ENCODE measurements at regions not wholly inside any gene's neighbourhood (a gene's known extent, or its start where the extent isn't known, plus 50 kb on each side); places are given as distances from the start of the nearest gene placed in this dataset.

DNA sequence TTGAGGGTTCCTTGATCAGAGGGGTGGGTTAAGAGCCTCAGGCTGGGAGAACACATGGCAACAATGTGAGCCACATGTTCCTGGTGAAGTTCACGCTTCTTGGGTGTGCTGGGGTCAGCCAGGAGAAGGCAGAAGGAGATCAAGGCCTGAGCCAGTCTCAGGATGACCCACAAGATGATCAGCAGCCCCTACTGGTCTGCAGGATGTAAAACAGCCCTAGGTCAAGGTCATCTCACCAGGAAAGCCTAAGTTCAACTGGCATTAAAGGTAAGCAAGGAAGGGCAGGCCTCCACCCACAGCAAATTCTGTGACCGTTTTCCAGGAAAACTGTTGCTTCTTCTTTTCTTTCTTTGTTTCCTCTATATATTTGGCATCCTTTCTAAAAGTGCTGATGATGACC lies 156.7 kb upstream of the KIRREL3 start:
- no peak for DNase-seq (ENCODE audit: low read depth)

DNA sequence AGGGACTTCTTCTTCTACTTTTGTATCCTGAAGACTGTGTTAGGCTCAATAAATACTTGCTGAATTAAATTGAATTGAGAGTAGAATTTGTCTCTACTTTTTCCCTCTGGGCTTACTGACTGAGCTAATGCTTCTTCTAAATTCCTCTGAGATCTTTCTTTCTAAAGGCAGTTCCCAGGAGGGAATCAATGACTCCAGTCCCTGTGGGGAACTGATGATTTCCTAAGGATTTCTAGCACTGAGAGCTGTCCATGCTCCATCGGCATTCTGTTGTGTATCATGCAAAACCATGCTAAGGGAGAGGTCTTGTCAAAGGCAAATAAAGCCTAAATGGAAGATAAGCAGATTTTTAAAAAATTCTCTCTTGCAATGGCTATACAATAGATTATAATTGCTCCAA lies 148.8 kb upstream of the KIRREL3 start:
- DNase-seq (ENCODE audit: low read depth): no peak

DNA sequence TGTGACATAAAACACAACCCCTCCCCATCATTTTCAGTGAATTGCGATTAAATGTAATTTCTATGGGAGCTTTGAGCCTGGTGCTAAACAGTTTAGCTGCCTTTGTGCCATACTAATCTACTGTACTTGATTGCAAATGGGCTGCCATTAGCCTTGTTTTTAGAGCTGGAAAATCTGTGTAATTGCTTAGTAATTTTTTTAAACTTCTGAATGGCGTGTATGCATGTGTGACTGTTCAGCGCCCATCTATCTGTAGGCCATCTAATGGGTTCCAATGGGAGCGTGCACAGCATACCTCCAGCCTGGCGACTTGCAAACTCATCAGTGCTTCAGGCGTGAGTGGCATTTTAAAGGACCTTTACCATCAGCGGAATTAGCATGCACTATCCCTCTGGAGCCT lies 142.7 kb upstream of the KIRREL3 start:
- no peak for DNase-seq (ENCODE audit: low read depth)

DNA sequence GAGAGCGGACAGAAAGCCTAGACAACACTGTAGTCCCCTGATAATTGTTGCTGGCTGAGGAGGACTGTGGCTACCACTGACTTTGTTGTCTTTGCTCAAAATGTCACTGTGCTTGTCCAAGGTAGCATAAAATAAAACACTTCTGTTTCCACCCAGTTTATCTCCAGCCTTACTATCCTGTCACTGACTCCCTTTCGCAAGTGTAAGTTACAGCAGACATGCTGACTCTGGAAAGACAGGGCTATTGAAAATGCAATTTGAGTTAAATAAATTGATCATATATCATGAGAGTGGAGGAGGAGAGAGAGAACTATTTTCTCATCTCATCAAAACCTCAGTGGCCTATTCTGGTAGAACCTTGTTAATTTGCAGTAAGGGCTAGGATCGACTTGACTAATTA lies 138.0 kb upstream of the KIRREL3 start:
- no peak for DNase-seq (ENCODE audit: low read depth)

DNA sequence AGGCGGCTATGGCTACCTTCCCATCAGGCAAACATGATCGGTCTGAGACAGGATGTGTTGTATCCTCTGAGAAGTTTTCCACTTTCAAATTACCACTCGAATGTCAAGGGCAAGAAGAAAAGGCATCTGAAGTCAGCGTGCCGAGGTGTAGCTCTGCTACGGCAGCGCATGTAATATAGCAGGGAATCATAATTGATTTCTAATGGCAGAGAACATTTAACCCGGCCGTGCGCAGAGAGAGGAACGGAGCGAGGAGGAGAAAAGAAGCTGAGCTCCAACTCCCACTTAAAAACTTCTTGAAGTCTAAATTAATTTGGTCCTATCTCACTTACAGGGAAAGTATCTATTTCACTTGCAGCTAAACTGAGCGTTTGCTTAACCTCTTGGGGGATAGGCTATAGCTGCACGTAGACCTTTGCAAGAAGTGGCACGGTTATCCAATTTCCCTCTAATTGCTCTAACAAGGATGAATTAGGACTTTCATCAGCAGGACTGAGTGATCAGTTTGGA lies 137.3 kb upstream of the KIRREL3 start:
- no peak for DNase-seq (ENCODE audit: low read depth)

DNA sequence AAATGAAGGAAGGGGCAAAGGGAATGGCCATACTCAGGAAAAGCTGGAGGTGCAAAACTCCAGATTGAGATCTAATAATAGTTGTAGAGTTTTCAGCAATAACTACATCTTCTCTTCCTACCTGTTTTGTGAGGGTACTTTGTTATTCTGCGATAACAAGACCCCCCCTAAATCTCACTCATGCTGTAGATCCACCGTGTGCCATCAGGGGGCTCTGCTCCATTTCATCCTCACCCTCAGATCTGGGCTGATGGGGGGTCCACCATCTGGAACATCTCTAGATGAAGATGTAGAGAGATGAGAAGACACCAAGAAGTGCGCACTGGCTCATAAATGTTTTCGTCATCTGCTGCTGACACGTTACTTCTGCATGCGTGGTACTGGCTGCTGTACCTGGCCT lies 135.9 kb upstream of the KIRREL3 start:
- no peak for DNase-seq (ENCODE audit: low read depth)

DNA sequence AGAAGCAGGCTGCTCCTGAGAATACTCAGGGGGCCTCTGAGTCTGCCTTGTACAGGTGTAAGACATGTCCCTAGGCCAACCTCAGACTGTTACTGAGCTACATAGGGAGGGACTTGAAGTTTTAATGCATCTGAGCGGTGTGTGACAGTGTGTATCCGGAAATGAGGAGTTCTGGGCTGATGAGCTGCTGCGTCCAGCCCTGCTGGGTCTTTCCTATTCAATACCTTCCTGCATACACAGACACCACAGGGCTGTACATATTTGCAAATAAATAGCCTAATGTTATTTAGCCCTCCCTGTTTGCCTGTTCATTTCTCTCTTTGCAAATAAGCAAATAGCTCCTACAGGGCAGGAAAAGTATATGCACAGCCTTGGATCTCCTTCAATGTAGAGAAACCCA lies 134.7 kb upstream of the KIRREL3 start:
- DNase-seq (ENCODE audit: low read depth): no peak

DNA sequence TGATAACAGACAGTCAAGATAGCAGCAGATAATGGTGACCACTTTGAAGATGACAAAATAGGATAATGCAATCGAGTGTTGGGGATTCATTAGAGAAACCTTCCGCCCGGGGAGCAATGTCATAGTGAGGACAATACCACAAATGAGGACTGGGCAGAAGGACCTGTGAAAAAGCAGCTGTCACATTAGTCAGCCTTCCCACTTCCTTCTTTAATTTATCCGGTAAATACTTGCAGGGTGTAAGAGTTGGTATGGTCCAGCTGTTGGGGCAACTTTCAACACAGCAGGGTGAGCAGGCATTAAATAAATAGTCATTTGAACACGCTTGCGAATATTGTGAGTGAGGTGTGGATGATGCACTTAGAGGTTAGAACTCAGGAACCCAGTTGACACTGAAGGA lies 132.5 kb upstream of the KIRREL3 start:
- DNase-seq (ENCODE audit: low read depth): no peak

DNA sequence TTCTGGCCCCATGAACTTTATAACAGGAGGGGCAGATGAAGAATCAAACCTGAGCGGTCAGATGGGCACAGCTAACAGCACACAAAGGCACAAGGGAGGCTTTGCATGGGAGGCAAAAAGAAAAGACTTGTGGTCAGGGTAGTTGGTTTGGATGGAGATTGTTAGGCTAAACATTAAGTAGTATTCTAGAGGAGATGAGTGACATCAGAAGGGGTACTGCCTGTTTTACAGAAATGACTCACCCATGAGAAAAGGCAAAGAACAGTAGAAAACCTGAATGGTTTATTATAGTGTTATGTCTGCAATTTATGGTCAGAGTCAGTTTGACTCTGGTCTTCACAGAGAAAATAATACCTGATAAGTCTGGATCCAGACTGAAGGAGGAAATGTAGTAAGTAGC lies 129.8 kb upstream of the KIRREL3 start:
- DNase-seq (ENCODE audit: low read depth): no peak

DNA sequence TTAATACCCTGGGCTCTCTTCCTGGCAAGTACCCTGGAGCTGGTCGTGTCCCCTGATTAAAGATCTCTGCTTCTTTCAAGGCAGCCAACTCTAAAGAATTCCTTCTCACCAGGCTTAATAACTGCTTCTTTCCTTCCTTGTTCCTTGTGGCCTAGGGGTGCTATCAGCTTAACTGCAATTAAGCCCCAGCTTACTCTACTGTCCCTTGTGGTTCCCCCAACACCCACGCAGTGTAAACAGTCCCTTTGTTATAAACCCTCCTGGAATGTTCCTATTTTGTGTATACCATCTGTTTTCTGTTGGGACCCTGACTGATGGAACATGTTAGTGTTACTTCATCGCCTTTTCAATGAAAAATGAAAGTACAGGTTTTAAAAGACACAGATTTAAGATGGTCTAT lies 126.4 kb upstream of the KIRREL3 start:
- no peak for DNase-seq (ENCODE audit: low read depth)

DNA sequence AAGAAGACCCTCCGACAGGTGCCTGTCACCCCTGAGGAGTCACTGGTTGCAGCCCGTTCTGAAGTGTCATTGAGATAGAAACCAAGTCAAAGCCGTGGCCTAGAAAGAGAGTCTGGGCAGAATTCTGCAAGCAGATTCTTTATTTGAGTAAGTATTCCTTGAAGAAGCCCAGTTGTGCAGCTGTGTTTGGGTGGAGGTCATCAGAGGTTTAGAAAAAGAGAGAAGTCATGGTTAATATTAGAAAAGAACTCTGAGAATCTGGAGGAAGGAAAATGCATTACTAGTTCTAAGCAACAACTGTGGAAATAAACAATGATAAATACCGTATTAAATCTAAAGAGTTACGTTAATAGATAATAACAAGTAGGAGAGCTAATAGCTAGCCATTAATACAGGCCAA lies 118.8 kb upstream of the KIRREL3 start:
- DNase-seq (ENCODE audit: low read depth): no peak

DNA sequence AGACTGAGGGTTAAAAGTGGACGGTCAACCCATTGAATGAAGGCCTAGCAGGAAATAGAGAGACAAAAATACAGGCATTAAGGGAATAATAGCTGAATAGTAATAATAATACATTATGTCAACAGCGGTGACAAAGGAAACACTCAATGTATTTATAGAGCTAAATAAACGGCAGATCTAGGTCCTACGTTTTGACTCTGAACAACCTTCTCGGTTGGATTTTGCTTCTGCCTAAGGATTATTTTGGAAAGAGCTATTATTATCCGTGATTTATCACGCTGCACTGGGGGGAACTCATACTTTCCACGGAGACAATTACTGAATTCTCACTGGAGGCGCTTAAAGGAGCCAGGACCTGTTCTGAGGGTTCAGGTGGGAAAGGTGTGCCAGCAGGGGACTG lies 118.2 kb upstream of the KIRREL3 start:
- no peak for DNase-seq (ENCODE audit: low read depth)

DNA sequence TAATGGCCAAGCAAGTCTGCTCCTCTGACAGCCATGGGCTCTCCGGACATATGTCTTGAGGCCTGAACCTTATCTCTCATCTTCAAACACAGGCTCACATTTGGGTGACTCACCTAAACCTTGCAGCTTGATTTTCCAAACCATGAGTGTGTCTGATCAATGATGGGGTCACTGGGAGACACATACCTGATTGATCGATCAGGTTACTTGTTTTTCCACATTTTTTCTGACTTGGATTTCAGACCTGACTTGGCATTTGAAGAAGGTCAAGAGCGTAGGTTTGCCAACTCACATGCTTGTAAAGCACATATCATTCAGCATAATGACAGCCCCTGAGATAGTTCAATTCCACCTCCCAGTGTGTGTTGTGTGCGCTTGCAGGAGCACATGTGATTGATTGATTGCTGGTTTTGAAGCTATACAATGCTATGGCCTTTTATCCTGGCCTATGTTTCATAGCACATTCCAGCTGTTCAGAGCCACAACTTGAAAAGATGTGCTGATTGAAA lies 116.7 kb upstream of the KIRREL3 start:
- DNase-seq (ENCODE audit: low read depth): no peak

DNA sequence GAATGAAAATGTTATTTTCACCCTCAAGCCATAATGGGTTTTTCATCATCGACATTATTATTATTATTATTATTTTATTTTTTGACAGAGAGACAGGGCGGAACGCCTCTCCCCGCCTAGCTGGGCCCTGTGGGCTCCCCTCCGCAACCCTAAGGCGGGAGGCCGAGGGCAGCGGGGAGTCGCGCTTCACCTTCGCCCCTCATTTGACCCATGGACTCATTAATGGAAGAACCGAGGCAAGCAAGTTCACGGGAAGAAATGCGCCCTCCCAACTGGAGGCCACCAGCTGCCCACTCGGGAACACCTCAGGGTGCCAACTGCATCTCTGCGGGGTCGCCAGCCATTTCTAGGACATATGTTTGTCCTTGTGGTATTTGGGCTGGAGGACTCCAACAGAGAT lies 115.3 kb upstream of the KIRREL3 start:
- DNase-seq (ENCODE audit: low read depth): no peak

DNA sequence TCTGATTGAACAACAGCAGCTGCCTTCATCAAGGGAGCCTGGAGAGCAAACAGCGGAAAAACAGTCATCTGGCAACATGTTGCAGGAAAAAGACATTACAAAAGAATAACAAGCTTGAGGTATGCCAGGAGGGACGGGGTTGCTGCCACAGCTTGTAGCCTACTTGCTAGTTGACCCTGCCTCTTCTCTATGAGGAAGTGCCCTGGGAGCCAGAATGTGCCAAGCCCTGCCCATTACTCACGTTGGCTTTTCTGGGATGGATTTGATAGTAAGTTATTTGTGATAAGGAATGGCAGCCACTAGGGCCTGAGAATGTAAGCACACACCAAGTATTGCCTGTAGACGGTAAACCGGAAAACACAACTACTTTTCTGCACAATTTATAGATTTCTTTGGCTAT lies 113.5 kb upstream of the KIRREL3 start:
- DNase-seq (ENCODE audit: low read depth): no peak

DNA sequence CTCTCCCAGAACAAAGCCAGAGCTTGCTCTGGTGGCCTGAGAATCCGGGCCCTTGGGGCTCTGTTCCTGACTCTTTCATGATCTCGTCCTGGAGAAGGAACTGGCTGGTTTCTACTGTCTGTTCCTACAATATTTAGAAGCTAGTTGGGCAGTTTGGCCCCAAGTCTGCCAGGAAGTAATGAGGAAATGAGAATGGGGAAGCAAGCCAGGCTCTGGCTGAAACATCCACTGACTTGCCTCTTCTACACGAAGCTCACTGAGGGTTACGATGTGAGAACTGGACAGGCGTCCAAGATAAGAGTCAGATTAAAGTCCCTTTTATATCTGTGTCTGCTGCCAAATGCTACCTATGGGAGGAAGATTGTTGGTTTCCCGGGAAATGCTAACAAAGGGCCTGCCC lies 110.0 kb upstream of the KIRREL3 start:
- no peak for DNase-seq (ENCODE audit: low read depth)

DNA sequence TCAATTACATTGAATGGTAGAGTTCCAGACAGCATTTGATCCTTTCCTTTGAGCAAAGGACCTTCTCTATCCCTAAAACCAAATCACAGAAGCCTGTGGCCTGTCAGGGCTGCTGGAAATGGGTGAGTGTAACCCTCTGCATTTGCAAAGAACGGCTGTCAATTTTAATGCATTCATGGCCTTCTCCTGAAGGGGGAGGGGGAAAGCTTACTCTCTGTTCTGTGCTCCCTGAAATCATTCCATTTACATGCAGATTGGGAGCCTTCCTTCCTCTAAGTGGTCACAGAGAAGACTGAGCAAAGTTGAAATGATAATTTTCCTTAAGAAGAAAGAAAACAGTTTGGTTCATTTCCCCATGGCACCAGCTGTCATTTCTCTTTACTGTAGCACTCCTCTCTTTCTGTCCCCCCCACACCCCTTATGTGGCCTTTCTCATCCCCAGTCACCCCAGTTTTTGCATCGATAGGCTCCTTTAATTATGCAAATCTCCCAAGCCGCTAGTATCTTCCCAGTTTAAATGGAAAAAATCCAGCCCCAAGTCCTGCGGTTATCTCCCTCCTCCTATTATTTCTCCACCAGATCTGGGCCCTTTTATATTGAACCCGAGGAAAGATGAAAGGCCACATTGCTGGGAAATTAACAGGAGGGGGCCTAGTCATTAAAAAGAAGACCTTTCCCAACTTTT lies 109.4 kb upstream of the KIRREL3 start:
- DNase-seq (ENCODE audit: low read depth): no peak

DNA sequence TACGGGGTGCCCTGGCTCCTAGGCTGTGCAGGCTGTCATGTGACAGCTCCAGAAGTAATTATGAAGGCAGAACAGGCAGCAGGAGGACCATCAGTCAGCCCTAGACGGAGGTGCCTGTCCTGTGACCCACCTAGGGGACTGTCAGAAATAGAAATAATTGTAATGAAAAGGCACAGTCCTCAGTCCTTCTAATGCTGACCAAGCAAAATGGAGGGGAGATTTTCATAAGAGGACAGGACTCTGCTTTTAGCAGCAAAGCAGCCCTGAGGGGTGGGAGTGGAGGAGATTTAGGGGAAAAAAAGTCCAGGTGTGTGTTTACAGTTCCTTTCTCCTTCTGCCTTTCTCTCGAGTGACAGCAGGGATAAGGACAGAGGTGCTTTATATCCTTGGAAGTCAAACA lies 108.3 kb upstream of the KIRREL3 start:
- DNase-seq (ENCODE audit: low read depth): no peak

DNA sequence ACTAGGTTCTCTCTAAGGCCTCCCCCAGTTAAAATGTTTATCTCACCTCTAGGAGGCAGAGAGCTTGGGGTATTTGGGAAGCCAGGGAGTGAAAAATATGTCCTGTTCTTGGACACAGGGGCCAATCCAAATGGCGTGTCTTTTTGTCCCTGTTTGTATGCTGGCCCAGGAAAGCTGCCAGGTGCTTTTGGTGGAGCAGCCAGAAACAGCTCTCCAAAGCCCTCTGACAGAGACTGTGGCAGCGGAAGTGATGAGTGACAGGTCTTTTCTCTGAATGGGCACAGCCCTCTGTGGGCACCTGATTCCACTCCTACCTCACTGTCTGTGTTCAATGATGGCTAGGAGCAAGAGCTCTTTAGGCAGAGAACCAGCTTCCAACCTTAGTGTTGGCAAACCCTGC lies 106.4 kb upstream of the KIRREL3 start:
- DNase-seq (ENCODE audit: low read depth): no peak

DNA sequence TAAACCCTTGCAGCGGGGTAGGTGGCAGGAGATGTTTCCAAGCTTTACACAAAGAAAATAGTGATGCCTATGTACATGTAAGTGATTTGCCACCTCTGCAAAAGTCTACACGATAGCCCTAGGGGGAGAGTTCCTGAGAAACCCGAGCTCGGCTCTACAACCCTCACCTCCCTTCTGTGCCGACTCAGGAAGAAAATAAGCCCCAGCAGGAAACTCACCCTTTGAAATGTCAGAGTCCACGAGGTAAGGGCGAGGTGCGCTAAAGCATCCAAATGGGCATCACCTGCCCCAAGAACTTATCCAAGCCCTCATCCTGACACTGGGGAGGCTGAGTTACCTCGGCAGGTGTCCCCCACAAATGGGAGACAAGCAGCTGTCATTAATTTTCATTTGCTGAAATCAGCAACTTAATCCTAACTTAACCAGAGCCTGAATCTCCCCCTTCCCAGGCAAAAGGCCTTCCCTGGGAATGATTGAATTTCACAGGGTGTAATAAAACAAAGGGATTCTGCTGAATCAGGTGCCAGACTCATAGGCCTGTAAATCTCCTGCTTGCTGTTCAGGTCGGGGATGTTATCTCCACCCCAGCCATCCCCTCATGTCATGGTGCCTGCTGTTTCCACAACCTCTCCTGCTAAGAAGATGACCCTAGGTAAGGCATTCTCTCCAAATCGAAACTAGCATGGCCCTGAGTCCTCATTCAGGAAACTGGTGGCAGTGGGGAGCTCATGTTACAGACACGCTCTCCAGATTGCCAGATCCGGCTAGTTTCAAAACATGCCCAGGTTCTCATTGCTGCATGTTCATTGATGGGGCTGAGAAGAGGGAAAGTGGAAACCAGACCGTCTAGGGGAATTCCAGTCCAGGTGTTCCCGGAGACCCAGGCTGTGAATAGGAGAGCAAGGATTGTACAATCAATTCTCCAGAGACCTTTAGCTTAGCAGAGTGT lies 105.3 kb upstream of the KIRREL3 start:
- peak; percentile 15 for DNase-seq (ENCODE audit: low read depth)

DNA sequence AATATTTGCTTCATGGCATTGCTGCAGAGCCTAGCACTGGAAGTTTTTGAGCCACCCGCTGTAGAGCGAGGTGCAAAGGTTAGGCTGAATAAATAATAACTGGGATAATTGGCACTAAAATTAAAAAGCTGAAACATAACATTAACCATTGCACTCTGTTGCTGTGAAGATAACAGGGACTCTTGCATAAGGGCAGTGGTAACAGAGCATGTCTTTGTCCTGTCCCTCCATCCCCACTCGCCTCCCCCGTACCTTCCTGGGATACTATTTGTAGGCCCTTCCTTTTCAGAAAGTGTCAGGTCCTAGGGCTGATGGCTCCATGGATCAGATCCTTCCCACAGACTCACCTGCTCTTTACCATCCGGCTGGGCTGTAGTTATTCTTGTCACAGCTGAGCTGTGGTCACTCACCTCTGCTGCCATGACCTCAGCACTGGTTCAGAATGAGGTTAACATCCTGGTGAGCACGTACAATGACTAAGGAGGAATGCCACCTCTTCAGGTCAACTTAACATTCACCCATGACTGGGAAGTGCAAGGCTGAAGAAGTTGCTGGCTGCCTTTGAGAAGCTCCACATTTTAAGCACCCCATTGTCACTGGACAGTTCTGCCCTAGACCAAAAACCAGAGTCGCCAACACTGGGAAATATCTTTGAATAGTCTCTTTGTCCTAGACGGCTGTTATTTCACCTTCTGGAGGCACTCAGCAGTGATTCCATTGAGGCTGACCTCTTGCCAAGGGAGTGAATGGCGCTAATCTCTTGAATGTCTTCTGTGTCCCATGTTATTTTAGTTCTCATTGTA lies 103.2 kb upstream of the KIRREL3 start:
- DNase-seq (ENCODE audit: low read depth): peak; percentile 3

DNA sequence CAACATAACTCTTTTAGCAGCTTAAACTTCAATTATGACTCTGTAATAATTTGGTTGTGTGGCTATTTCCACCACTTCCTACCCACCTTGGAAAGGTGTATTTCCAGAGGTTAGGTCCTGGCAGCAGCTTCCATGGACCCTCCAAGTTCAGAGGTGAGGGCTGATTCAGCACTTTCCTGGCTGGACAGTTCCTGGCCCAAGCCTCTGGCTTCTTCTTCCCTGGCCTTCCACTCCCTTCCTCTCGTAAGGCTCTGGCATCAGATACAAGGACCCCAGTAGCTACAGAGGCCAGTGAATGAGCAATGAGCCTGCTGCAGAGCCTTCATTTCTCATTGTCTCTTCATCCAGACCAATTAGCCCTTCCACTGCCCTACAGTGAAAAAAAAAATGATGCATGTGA lies 98.1 kb upstream of the KIRREL3 start:
- no peak for DNase-seq (ENCODE audit: low read depth)
